Body of pancreas (tissue), 4 donors: ENCODE measurements at regions not wholly inside any gene's neighbourhood (a gene's known extent, or its start where the extent isn't known, plus 50 kb on each side); places are given as distances from the start of the nearest gene placed in this dataset.

Experiments used
- ATAC-seq: fragments of 150-250 bp; one replicate; pipeline ENCODE4 v1.9.1; 2016
- DNase-seq, 4 donors: peaks; one replicate each; pipeline ENCODE4 v3.0.0-alpha.2; 2019
- H3K27ac ChIP-seq, 4 donors: fragments of 200-600 bp; sonication (generic); 1 replicate in 3 of 4; 2 replicates in 1 of 4; pipeline versions ENCODE4 v1.5.1 to v1.6.1; 2016 to 2019; ENCODE audit warnings: mild to moderate bottlenecking in 1 of 4, mixed read lengths in 1 of 4, moderate library complexity in 1 of 4
- H3K27me3 ChIP-seq, 2 donors: fragments of 200-600 bp; sonication (generic); one replicate each; pipeline ENCODE4 v1.6.0; 2016; ENCODE audit warnings: mild to moderate bottlenecking in 1 of 2
- H3K36me3 ChIP-seq, 2 donors: fragments of 200-600 bp; sonication (generic); replicated peaks in 1 of 2; 2 replicates each; pipeline ENCODE4 v1.5.1; 2016; ENCODE audit warnings: low read depth in 2 of 2; ENCODE audit not compliant: insufficient read depth in 1 of 2
- H3K4me1 ChIP-seq: fragments of 200-600 bp; sonication (generic); one replicate; pipeline ENCODE4 v1.6.0; 2016
- H3K4me3 ChIP-seq, 2 donors: fragments of 200-600 bp; sonication (generic); 1 replicate in 1 of 2; 2 replicates in 1 of 2; pipeline ENCODE4 v1.5.1; 2016 to 2019
- H3K9me3 ChIP-seq, 3 donors: fragments of 200-600 bp; sonication (generic); 1 replicate in 2 of 3; 2 replicates in 1 of 3; pipeline ENCODE4 v1.5.1; 2016
- POLR2A ChIP-seq, 3 donors: fragments of 450-650 bp; IDR thresholded peaks; one replicate each; pipeline ENCODE4 v1.6.1; 2016; ENCODE audit warnings: antibody characterized with exemption in 3 of 3, mild to moderate bottlenecking in 2 of 3
- WGBS, 2 donors: methylation state at CpG; one replicate each; pipeline ENCODE4 v1.1.5; 2017; 5-methylcytosine and 5-hydroxymethylcytosine counted together
- intact Hi-C: fragments of 100-400 bp; cut with DNase I; formaldehyde crosslinking; loops from one replicate; pipeline ENCODE4 v1.15.1; 2023
- TF ChIP-seq, protein P1 (sequence below), 7 experiments: fragments of 450-650 bp in 4 of 7; fragments of 200-600 bp in 3 of 7; sonication (generic) in 3 of 7; IDR thresholded peaks; one replicate each; pipeline ENCODE4 v1.5.1; 2016 to 2019; ENCODE audit warnings: antibody characterized with exemption in 7 of 7

DNA sequence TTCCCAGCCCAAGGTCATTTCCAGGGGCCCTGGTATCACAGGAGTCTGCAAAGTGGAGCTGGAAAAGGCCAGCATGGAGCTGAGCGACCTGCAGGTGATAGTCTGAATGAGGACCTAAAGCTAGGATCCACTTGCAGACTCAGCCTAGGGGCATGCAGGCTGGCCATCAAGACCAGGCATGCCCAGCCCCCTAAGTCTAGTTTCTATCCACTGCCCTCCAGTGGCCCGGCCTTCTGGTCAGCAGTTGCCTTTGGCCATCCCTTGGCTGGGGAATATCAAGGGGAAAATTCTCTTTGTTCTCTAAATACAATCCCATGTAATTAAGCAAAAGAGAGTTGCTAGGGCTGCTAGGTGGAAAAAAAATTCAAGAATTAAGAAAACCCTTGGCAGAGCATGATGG is 96.3 kb upstream of the LHX5 start:
- WGBS, 2 donors, result 73 to 100% methylated on average over 2 of the region's 2 CpGs
- Histone ChIP-seq H3K36me3 (no peaks in the 10 kb centered on the region), H3K4me1 (no peaks in the 10 kb centered on the region), H3K27me3 (no peaks in the 10 kb centered on the region), H3K27ac (no peak overlapping the region), H3K9me3 (no peaks in the 10 kb centered on the region), H3K4me3 (no peak overlapping the region)
- no peak for DNase-seq
- ATAC-seq, result no peak
- TF ChIP-seq, protein P1, sequence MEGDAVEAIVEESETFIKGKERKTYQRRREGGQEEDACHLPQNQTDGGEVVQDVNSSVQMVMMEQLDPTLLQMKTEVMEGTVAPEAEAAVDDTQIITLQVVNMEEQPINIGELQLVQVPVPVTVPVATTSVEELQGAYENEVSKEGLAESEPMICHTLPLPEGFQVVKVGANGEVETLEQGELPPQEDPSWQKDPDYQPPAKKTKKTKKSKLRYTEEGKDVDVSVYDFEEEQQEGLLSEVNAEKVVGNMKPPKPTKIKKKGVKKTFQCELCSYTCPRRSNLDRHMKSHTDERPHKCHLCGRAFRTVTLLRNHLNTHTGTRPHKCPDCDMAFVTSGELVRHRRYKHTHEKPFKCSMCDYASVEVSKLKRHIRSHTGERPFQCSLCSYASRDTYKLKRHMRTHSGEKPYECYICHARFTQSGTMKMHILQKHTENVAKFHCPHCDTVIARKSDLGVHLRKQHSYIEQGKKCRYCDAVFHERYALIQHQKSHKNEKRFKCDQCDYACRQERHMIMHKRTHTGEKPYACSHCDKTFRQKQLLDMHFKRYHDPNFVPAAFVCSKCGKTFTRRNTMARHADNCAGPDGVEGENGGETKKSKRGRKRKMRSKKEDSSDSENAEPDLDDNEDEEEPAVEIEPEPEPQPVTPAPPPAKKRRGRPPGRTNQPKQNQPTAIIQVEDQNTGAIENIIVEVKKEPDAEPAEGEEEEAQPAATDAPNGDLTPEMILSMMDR (IDR thresholded peaks at IDR 0.05), result no peak
- no peak for TF ChIP-seq POLR2A (IDR thresholded peaks at IDR 0.05)
- intact Hi-C loops, result no loop called here

GRCh38 chr12:113565368-113565767 is 93.7 kb upstream of the LHX5 start:
- DNase-seq, result no peak
- intact Hi-C loops, result no loop called here
- H3K4me3 ChIP-seq, result no peak overlapping the region
- no peak for ATAC-seq
- no peak for TF ChIP-seq POLR2A (IDR thresholded peaks at IDR 0.05)
- TF ChIP-seq, protein P1 (IDR thresholded peaks at IDR 0.05), result no peak
- H3K27me3 ChIP-seq, result no peaks in the 10 kb centered on the region
- no peak overlapping the region for H3K27ac ChIP-seq
- no peaks in the 10 kb centered on the region for H3K4me1 ChIP-seq
- H3K36me3 ChIP-seq, result no peaks in the 10 kb centered on the region
- no peaks in the 10 kb centered on the region for H3K9me3 ChIP-seq
- 26 to 31% methylated on average over 8 of the region's 8 CpGs for whole genome bisulfite sequencing, 2 donors

DNA sequence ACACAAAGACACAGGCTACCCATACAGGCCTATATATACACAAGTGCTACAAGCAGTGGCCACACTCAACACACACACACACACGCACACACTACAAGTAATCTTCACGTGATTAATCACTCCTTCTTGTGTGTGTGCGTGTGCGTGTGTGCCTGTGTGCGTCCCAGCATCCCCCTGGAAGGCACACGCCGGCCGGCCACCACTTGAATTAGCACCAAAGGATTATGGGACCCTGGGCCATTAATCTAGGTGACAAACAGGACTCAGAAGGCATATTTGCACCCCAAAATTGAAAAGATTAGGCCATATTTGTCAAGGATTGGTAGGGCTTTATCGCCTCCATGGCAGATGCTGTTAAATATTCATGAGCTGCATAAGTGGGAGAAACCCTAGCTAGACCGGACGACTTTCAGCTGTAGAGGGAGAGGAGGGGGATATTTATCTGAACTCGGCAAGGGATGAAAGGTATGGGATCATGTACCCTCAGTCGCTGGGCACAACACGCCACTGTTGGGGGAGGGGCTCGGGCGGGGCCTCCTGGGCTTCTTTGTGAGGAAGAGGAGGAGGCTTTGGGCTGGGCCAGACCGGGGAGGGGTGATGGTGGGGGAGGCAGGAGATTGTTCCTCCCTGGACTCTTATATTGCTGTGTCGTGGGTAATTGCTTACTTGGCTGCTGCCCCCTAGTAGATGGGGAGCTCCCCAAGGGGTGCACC is 89.6 kb upstream of the LHX5 start:
- DNase-seq, result no peak
- no peak overlapping the region for H3K27ac ChIP-seq
- ATAC-seq, result no peak
- H3K4me1 ChIP-seq, result no peaks in the 10 kb centered on the region
- intact Hi-C loops, result no loop called here
- H3K4me3 ChIP-seq, result no peak overlapping the region
- 42 to 45% methylated on average over 11 to 18 of the region's 18 CpGs for WGBS, 2 donors
- peaks cover 0 to 6% of the 10 kb centered on the region in 2 donors for H3K27me3 ChIP-seq
- TF ChIP-seq, protein P1 (IDR thresholded peaks at IDR 0.05), result no peak
- no peak for TF ChIP-seq POLR2A (IDR thresholded peaks at IDR 0.05)
- no peaks in the 10 kb centered on the region for H3K36me3 ChIP-seq
- H3K9me3 ChIP-seq, result peaks cover 0 to 3% (median 0%) of the 10 kb centered on the region in 3 donors

DNA sequence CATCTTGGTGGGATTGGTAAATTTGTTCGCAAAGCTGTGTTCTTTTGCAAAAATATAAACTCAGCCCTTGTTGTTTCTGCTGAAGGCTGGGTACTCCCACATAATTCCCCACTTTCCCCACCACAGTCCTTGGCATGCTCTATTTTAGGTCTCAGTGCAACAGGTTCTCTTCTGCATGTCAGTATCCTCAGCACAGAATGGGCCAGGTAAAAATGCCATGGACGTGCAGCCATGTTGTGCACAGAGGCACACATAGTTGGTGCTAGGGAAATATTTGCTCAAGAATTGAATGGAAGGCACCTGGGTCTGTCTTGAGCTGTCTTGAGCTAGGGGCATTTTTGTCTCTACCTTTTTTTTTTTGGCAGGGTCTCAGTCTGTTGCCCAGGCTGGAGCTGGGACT is 87.8 kb upstream of the LHX5 start:
- no peaks in the 10 kb centered on the region for H3K4me1 ChIP-seq
- ATAC-seq, result no peak
- intact Hi-C loops, result no loop called here
- no peaks in the 10 kb centered on the region for H3K36me3 ChIP-seq
- 53 to 67% methylated on average over 2 of the region's 2 CpGs for WGBS, 2 donors
- H3K27me3 ChIP-seq, result peaks cover 0 to 6% of the 10 kb centered on the region in 2 donors
- H3K27ac ChIP-seq, result no peak overlapping the region
- DNase-seq, result no peak
- TF ChIP-seq, protein P1 (IDR thresholded peaks at IDR 0.05), result no peak
- peaks cover 0 to 3% (median 0%) of the 10 kb centered on the region in 3 donors for H3K9me3 ChIP-seq
- H3K4me3 ChIP-seq, result no peak overlapping the region

DNA sequence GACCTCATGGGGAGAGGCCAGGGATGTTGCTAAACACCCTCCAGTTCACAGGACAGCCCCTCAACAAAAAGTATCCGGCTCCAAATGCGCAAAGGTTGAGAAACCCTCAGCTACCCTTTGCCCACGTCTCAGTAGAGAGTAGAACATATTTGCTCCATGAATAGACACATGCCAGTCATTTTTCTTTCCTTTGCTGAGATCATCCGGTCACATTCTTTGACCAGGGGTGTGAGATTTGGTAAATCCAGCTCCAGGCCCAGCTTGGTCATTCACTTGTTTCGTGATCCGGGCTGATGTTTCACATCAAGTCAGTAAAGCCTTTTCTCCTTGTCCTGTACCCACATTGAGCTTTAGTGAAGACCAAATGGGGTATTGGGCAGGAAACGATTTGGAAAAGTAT is 83.6 kb upstream of the LHX5 start:
- H3K27ac ChIP-seq, result no peak overlapping the region
- intact Hi-C loops, result no loop called here
- H3K4me3 ChIP-seq, result no peak overlapping the region
- peaks cover 0 to 3% (median 0%) of the 10 kb centered on the region in 3 donors for H3K9me3 ChIP-seq
- no peak for DNase-seq
- 55 to 64% methylated on average over 7 of the region's 7 CpGs for WGBS, 2 donors
- no peaks in the 10 kb centered on the region for H3K36me3 ChIP-seq
- H3K4me1 ChIP-seq, result no peaks in the 10 kb centered on the region
- ATAC-seq, result no peak
- TF ChIP-seq, protein P1 (IDR thresholded peaks at IDR 0.05), result no peak
- peaks cover 0 to 6% of the 10 kb centered on the region in 2 donors for H3K27me3 ChIP-seq
